GM23338 (cell line): ENCODE measurements at regions not wholly inside any gene's neighbourhood (a gene's known extent, or its start where the extent isn't known, plus 50 kb on each side); places are given as distances from the start of the nearest gene placed in this dataset.

Source experiments
- ATAC-seq: fragments of 200-7000 bp; cut with Tn5 transposase; 3 replicates; pipeline ENCODE4 v1.9.1; 2020
- DNase-seq: peaks from one replicate; pipeline ENCODE4 v3.0.0-alpha.2; 2015; ENCODE audit warnings: low spot score
- H2AFZ ChIP-seq: fragments of 200-600 bp; sonication (generic); 2 replicates; pipeline ENCODE4 v1.8.0; 2016; ENCODE audit warnings: antibody characterized with exemption, mild to moderate bottlenecking, moderate library complexity
- H3F3A ChIP-seq: fragments of 200-600 bp; sonication (generic); replicated peaks from 2 replicates; pipeline ENCODE4 v1.8.0; 2017; ENCODE audit warnings: antibody characterized with exemption, mixed run types, low read depth
- H3K27ac ChIP-seq: fragments of 200-600 bp; sonication (generic); 2 replicates; pipeline ENCODE4 v1.6.1; 2016; ENCODE audit warnings: low read depth
- H3K27me3 ChIP-seq: fragments of 200-600 bp; sonication (generic); 2 replicates; pipeline ENCODE4 v1.8.0; 2016; ENCODE audit warnings: mild to moderate bottlenecking, mixed run types, moderate library complexity; ENCODE audit not compliant: insufficient read depth
- H3K36me3 ChIP-seq: fragments of 200-600 bp; sonication (generic); 2 replicates; pipeline ENCODE4 v1.8.0; 2016; ENCODE audit warnings: mild to moderate bottlenecking; ENCODE audit not compliant: insufficient read depth
- H3K4me1 ChIP-seq: fragments of 200-600 bp; sonication (generic); 2 replicates; pipeline ENCODE4 v1.8.0; 2016; ENCODE audit warnings: mild to moderate bottlenecking, moderate library complexity; ENCODE audit not compliant: insufficient read depth
- H3K4me2 ChIP-seq: fragments of 200-600 bp; sonication (generic); 2 replicates; pipeline ENCODE4 v1.7.1; 2017; ENCODE audit warnings: mixed run types
- H3K4me3 ChIP-seq: fragments of 200-600 bp; sonication (generic); 2 replicates; pipeline ENCODE4 v1.6.1; 2016; ENCODE audit warnings: mixed run types
- H3K79me2 ChIP-seq: fragments of 200-600 bp; sonication (generic); replicated peaks from 2 replicates; pipeline ENCODE4 v1.8.0; 2017; ENCODE audit warnings: mild to moderate bottlenecking; ENCODE audit not compliant: insufficient read depth
- H3K9me2 ChIP-seq: fragments of 200-600 bp; sonication (generic); 2 replicates; pipeline ENCODE4 v1.8.0; 2017; ENCODE audit not compliant: insufficient read depth
- H4K20me1 ChIP-seq: fragments of 200-600 bp; sonication (generic); replicated peaks from 2 replicates; pipeline ENCODE4 v1.8.0; 2017; ENCODE audit warnings: mild to moderate bottlenecking; ENCODE audit not compliant: insufficient read depth
- H3K27ac Mint-ChIP-seq: 2 replicates; pipeline ENCODE4 v1.8.0; 2020; ENCODE audit warnings: inconsistent platforms, mild to moderate bottlenecking, moderate library complexity, mixed read lengths
- H3K27me3 Mint-ChIP-seq: 3 replicates; pipeline ENCODE4 v1.8.0; 2022; ENCODE audit warnings: low read depth, mild to moderate bottlenecking, moderate library complexity, mixed read lengths, inconsistent platforms; ENCODE audit not compliant: insufficient read depth, poor library complexity
- H3K36me3 Mint-ChIP-seq: 3 replicates; pipeline ENCODE4 v1.8.0; 2021; ENCODE audit warnings: low read depth, mild to moderate bottlenecking, inconsistent platforms, moderate library complexity, mixed read lengths
- H3K4me1 Mint-ChIP-seq: 3 replicates; pipeline ENCODE4 v1.8.0; 2020; ENCODE audit warnings: mild to moderate bottlenecking, inconsistent platforms, mixed read lengths
- H3K4me3 Mint-ChIP-seq: 3 replicates; pipeline ENCODE4 v1.8.0; 2021; ENCODE audit warnings: moderate library complexity, mild to moderate bottlenecking, inconsistent platforms, mixed read lengths
- H3K9me3 Mint-ChIP-seq: 3 replicates; pipeline ENCODE4 v1.8.0; 2020; ENCODE audit warnings: moderate library complexity, mild to moderate bottlenecking, inconsistent platforms, mixed read lengths
- CREB1 ChIP-seq: fragments of 250-450 bp; sonication (Bioruptor Pico); IDR thresholded peaks from 2 replicates; pipeline ENCODE4 v1.5.0; 2020; ENCODE audit warnings: low read depth, mild to moderate bottlenecking, moderate library complexity
- ETS1 ChIP-seq: IDR thresholded peaks from 2 replicates; pipeline ENCODE4 v1.6.1; 2016; ENCODE audit warnings: antibody characterized with exemption
- EZH2 ChIP-seq: fragments of 200-600 bp; sonication (generic); IDR thresholded peaks from one replicate; pipeline ENCODE4 v1.8.0; 2017; ENCODE audit warnings: antibody characterized with exemption, mild to moderate bottlenecking, low read depth; ENCODE audit not compliant: unreplicated experiment
- EZH2phosphoT487 ChIP-seq: fragments of 200-600 bp; sonication (generic); IDR thresholded peaks from one replicate; pipeline ENCODE4 v1.8.1; 2018; ENCODE audit warnings: antibody characterized with exemption; ENCODE audit not compliant: unreplicated experiment
- JUNB ChIP-seq: IDR thresholded peaks from one replicate; pipeline ENCODE4 v1.6.1; 2016; ENCODE audit warnings: antibody characterized with exemption; ENCODE audit not compliant: unreplicated experiment
- NANOG ChIP-seq: IDR thresholded peaks from 2 replicates; pipeline ENCODE4 v1.6.1; 2016; ENCODE audit warnings: antibody characterized with exemption, borderline replicate concordance
- POLR2AphosphoS5 ChIP-seq: IDR thresholded peaks from 2 replicates; pipeline ENCODE4 v1.6.1; 2016; ENCODE audit warnings: antibody characterized with exemption, low read depth
- STAT1 ChIP-seq: IDR thresholded peaks from one replicate; pipeline ENCODE4 v1.6.1; 2016; ENCODE audit warnings: antibody characterized with exemption; ENCODE audit not compliant: unreplicated experiment
- ZNF114 ChIP-seq: fragments of 250-450 bp; sonication (Bioruptor Pico); IDR thresholded peaks from 2 replicates; pipeline ENCODE4 v1.5.0; 2020; ENCODE audit warnings: mild to moderate bottlenecking, moderate library complexity
- TF ChIP-seq, protein P1 (sequence below), 2 experiments: fragments of 200-600 bp in 1 of 2; sonication (generic) in 1 of 2; conservative IDR thresholded peaks; 2 replicates each; pipeline versions ENCODE4 v1.5.1 to v1.6.1; 2016 to 2017; ENCODE audit warnings: antibody characterized with exemption in 2 of 2, low read depth in 2 of 2, mild to moderate bottlenecking in 2 of 2, moderate library complexity in 1 of 2
- TF ChIP-seq, protein P2 (sequence below): fragments of 250-450 bp; sonication (Bioruptor Pico); IDR thresholded peaks from 2 replicates; pipeline ENCODE4 v1.5.0; 2020; ENCODE audit warnings: mild to moderate bottlenecking, moderate library complexity

DNA sequence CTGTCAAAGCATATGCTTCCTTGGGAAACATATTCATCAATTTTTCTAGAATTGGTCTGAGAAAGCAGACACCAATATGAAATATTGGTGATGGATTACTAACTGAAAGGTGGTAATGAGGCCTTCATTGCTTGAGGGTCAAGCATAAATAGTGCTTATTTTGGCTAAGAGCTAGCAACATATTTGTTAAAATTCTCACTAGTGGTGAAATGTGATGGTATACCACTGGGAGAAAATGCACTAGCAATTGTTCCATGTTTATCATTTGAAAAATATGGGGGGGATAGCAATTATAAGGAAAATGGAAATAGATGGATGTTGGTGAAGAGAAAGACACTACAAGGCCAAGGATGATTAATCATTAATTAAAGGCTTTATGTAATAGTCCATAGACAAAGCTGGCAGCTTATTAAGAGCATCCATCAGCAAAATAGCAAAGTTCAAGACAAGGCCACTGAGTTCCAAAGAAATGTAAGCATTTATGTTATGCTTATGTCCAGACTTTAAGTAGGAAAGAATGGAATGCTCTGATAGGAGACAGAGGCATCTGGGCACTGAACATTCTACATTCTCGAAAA is 253.7 kb upstream of the PRDM9 start:
- Mint-ChIP-seq H3K4me3 (no peak overlapping the region), H3K27ac (no peak overlapping the region), H3K27me3 (no peaks in the 10 kb centered on the region), H3K36me3 (no peaks in the 10 kb centered on the region), H3K4me1 (no peaks in the 10 kb centered on the region), H3K9me3 (no peaks in the 10 kb centered on the region)
- Histone ChIP-seq H3F3A (no peaks in the 10 kb centered on the region), H3K9me2 (0 out of 2 replicates have a peak, but pooled peaks cover 8% of the 10 kb centered on the region), H3K79me2 (no peaks in the 10 kb centered on the region), H3K4me3 (no peak overlapping the region), H3K27ac (no peak overlapping the region), H3K4me2 (no peak overlapping the region), H4K20me1 (no peaks in the 10 kb centered on the region), H2AFZ (no peak overlapping the region), H3K27me3 (no peaks in the 10 kb centered on the region), H3K36me3 (no peaks in the 10 kb centered on the region), H3K4me1 (no peaks in the 10 kb centered on the region)
- ATAC-seq (no peak), DNase-seq (no peak)
- TF ChIP-seq ETS1 (no peak), STAT1 (no peak), POLR2AphosphoS5 (no peak), CREB1 (CRISPR knock-in tag) (no peak), ZNF114 (CRISPR knock-in tag) (no peak), EZH2phosphoT487 (no peak)
- TF ChIP-seq, protein P1, sequence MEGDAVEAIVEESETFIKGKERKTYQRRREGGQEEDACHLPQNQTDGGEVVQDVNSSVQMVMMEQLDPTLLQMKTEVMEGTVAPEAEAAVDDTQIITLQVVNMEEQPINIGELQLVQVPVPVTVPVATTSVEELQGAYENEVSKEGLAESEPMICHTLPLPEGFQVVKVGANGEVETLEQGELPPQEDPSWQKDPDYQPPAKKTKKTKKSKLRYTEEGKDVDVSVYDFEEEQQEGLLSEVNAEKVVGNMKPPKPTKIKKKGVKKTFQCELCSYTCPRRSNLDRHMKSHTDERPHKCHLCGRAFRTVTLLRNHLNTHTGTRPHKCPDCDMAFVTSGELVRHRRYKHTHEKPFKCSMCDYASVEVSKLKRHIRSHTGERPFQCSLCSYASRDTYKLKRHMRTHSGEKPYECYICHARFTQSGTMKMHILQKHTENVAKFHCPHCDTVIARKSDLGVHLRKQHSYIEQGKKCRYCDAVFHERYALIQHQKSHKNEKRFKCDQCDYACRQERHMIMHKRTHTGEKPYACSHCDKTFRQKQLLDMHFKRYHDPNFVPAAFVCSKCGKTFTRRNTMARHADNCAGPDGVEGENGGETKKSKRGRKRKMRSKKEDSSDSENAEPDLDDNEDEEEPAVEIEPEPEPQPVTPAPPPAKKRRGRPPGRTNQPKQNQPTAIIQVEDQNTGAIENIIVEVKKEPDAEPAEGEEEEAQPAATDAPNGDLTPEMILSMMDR (conservative IDR thresholded peaks at IDR 0.05; ENCODE audit: low read depth in 2 of 2) = no peak

GRCh38 chr5:23242891-23243290 is 264.5 kb upstream of the PRDM9 start:
- no peak overlapping the region for H3K4me3 ChIP-seq
- Mint-ChIP-seq H3K9me3 (peaks cover 6% of the 10 kb centered on the region; the same call in 2 of the 3 replicates), H3K36me3 (no peaks in the 10 kb centered on the region; the same call in 1 of the 3 replicates), H3K4me3 (no peak overlapping the region), H3K27me3 (no peaks in the 10 kb centered on the region), H3K4me1 (peaks cover 6% of the 10 kb centered on the region; the same call in 1 of the 3 replicates), H3K27ac (no peak overlapping the region)
- no peak for ATAC-seq
- no peaks in the 10 kb centered on the region for H3F3A ChIP-seq
- H3K4me2 ChIP-seq = no peak overlapping the region
- no peak overlapping the region for H2AFZ ChIP-seq
- H3K27me3 ChIP-seq = no peaks in the 10 kb centered on the region
- no peaks in the 10 kb centered on the region for H3K36me3 ChIP-seq
- H3K27ac ChIP-seq = no peak overlapping the region
- no peaks in the 10 kb centered on the region for H3K4me1 ChIP-seq
- no peak for DNase-seq
- H3K9me2 ChIP-seq = peaks cover 5% of the 10 kb centered on the region; the same call in 1 of the 2 replicates
- H4K20me1 ChIP-seq = no peaks in the 10 kb centered on the region
- no peaks in the 10 kb centered on the region for H3K79me2 ChIP-seq
- TF ChIP-seq, protein P2, sequence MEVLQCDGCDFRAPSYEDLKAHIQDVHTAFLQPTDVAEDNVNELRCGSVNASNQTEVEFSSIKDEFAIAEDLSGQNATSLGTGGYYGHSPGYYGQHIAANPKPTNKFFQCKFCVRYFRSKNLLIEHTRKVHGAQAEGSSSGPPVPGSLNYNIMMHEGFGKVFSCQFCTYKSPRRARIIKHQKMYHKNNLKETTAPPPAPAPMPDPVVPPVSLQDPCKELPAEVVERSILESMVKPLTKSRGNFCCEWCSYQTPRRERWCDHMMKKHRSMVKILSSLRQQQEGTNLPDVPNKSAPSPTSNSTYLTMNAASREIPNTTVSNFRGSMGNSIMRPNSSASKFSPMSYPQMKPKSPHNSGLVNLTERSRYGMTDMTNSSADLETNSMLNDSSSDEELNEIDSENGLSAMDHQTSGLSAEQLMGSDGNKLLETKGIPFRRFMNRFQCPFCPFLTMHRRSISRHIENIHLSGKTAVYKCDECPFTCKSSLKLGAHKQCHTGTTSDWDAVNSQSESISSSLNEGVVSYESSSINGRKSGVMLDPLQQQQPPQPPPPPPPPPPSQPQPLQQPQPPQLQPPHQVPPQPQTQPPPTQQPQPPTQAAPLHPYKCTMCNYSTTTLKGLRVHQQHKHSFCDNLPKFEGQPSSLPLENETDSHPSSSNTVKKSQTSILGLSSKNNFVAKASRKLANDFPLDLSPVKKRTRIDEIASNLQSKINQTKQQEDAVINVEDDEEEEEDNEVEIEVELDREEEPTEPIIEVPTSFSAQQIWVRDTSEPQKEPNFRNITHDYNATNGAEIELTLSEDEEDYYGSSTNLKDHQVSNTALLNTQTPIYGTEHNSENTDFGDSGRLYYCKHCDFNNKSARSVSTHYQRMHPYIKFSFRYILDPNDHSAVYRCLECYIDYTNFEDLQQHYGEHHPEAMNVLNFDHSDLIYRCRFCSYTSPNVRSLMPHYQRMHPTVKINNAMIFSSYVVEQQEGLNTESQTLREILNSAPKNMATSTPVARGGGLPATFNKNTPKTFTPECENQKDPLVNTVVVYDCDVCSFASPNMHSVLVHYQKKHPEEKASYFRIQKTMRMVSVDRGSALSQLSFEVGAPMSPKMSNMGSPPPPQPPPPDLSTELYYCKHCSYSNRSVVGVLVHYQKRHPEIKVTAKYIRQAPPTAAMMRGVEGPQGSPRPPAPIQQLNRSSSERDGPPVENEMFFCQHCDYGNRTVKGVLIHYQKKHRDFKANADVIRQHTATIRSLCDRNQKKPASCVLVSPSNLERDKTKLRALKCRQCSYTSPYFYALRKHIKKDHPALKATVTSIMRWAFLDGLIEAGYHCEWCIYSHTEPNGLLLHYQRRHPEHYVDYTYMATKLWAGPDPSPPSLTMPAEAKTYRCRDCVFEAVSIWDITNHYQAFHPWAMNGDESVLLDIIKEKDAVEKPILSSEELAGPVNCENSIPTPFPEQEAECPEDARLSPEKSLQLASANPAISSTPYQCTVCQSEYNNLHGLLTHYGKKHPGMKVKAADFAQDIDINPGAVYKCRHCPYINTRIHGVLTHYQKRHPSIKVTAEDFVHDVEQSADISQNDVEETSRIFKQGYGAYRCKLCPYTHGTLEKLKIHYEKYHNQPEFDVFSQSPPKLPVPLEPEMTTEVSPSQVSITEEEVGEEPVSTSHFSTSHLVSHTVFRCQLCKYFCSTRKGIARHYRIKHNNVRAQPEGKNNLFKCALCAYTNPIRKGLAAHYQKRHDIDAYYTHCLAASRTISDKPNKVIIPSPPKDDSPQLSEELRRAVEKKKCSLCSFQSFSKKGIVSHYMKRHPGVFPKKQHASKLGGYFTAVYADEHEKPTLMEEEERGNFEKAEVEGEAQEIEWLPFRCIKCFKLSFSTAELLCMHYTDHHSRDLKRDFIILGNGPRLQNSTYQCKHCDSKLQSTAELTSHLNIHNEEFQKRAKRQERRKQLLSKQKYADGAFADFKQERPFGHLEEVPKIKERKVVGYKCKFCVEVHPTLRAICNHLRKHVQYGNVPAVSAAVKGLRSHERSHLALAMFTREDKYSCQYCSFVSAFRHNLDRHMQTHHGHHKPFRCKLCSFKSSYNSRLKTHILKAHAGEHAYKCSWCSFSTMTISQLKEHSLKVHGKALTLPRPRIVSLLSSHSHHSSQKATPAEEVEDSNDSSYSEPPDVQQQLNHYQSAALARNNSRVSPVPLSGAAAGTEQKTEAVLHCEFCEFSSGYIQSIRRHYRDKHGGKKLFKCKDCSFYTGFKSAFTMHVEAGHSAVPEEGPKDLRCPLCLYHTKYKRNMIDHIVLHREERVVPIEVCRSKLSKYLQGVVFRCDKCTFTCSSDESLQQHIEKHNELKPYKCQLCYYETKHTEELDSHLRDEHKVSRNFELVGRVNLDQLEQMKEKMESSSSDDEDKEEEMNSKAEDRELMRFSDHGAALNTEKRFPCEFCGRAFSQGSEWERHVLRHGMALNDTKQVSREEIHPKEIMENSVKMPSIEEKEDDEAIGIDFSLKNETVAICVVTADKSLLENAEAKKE (CRISPR knock-in tag) = no peak
- TF ChIP-seq NANOG (no peak), ZNF114 (CRISPR knock-in tag) (no peak), JUNB (no peak), EZH2 (no peak)
- TF ChIP-seq, protein P1 (conservative IDR thresholded peaks at IDR 0.05; ENCODE audit: low read depth in 2 of 2) = no peak
